GM12878 (cell line): ENCODE measurements at regions not wholly inside any gene's neighbourhood (a gene's known extent, or its start where the extent isn't known, plus 50 kb on each side); places are given as distances from the start of the nearest gene placed in this dataset.

Experiments used
- ATAC-seq: fragments of 200-7000 bp; cut with Tn5 transposase; 3 replicates; pipeline ENCODE4 v1.9.1; 2020; ENCODE audit warnings: mild to moderate bottlenecking, moderate library complexity
- BruUV-seq: library from RNA; stranded (reverse); fragments of 400-500 nt; replicated peaks from 2 replicates; lab custom pipeline; 2021; lab: Mats Ljungman, UMichigan
- CTCF ChIA-PET: fragments of 300-600 bp; sonication (Branson Sonifier 250); formaldehyde crosslinking; extraction: SDS; loops from one replicate; lab custom pipeline; 2021; ENCODE audit warnings: inconsistent platforms; lab: Yijun Ruan, JAX
- POLR2A ChIA-PET: fragments of 350-600 bp; formaldehyde crosslinking; extraction: SDS; loops from one replicate; lab custom pipeline; 2021; ENCODE audit warnings: inconsistent platforms; lab: Charles Lee
- RAD21 ChIA-PET: fragments of 300-600 bp; sonication (Branson Sonifier 250); formaldehyde crosslinking; loops from one replicate; lab custom pipeline; 2023; ENCODE audit warnings: antibody characterized with exemption; ENCODE audit not compliant: unreplicated experiment; lab: Charles Lee
- SMC1A ChIA-PET: fragments of 300-600 bp; sonication (Branson Sonifier 250); formaldehyde crosslinking; loops from one replicate; lab custom pipeline; 2023; ENCODE audit not compliant: unreplicated experiment, uncharacterized antibody; lab: Charles Lee
- DNase-seq: peaks from one replicate; pipeline ENCODE4 v3.0.0-alpha.2; 2011; ENCODE audit warnings: low read depth, low spot score
- FAIRE-seq: peaks from 3 replicates; lab custom pipeline; 2011; peaks lifted over from hg19 to GRCh38; lab: Jason Lieb, UNC
- H2AFZ ChIP-seq: 2 replicates; pipeline ENCODE4 v1.6.0; 2011; ENCODE audit warnings: low read depth, low read length, control low read depth; ENCODE audit not compliant: control insufficient read depth
- H3K27ac ChIP-seq: 2 replicates; pipeline ENCODE4 v1.5.1; 2011; ENCODE audit warnings: control low read depth; ENCODE audit not compliant: control insufficient read depth, insufficient read depth
- H3K27me3 ChIP-seq, 2 experiments: replicated peaks in 1 of 2; 2 replicates each; pipeline versions ENCODE4 v1.6.0 to v1.6.1; 2011; ENCODE audit warnings: low read length in 1 of 2; ENCODE audit not compliant: control insufficient read depth in 2 of 2, insufficient read depth in 2 of 2
- H3K36me3 ChIP-seq, 2 experiments: 2 replicates each; pipeline ENCODE4 v1.5.1; 2011; ENCODE audit warnings: low read length in 1 of 2; ENCODE audit not compliant: control insufficient read depth in 2 of 2, insufficient read depth in 2 of 2
- H3K4me1 ChIP-seq: 2 replicates; pipeline ENCODE4 v1.6.1; 2011; ENCODE audit warnings: mild to moderate bottlenecking, low read length, moderate library complexity, mixed read lengths; ENCODE audit not compliant: control insufficient read depth, insufficient read depth
- H3K4me2 ChIP-seq: 2 replicates; pipeline ENCODE4 v1.6.0; 2011; ENCODE audit warnings: control low read depth; ENCODE audit not compliant: control insufficient read depth, insufficient read depth
- H3K4me3 ChIP-seq: fragments of 200-600 bp; sonication (generic); 2 replicates; pipeline ENCODE4 v1.5.1; 2016
- H3K79me2 ChIP-seq: 2 replicates; pipeline ENCODE4 v1.6.0; 2011; ENCODE audit warnings: low read length; ENCODE audit not compliant: control insufficient read depth, insufficient read depth
- H3K9ac ChIP-seq: 2 replicates; pipeline ENCODE4 v1.8.0; 2011; ENCODE audit warnings: low read length, control low read depth, mixed read lengths; ENCODE audit not compliant: control insufficient read depth, insufficient read depth
- H3K9me3 ChIP-seq: replicated peaks from 3 replicates; pipeline ENCODE4 v1.5.1; 2011; ENCODE audit warnings: mild to moderate bottlenecking, low read length; ENCODE audit not compliant: control insufficient read depth, insufficient read depth
- H4K20me1 ChIP-seq: 2 replicates; pipeline ENCODE4 v1.6.0; 2011; ENCODE audit not compliant: control insufficient read depth, insufficient read depth
- ATF3 ChIP-seq: IDR thresholded peaks from 2 replicates; pipeline ENCODE4 v1.6.1; 2011; ENCODE audit warnings: low read depth, mild to moderate bottlenecking, low read length, moderate library complexity, borderline replicate concordance; ENCODE audit errors: extremely low read depth
- ETV6 ChIP-seq, 2 experiments: fragments of 450-650 bp in 1 of 2; IDR thresholded peaks in 1 of 2; conservative IDR thresholded peaks in 1 of 2; 2 replicates each; pipeline ENCODE4 v1.6.1; 2014; ENCODE audit warnings: antibody characterized with exemption in 1 of 2, borderline replicate concordance in 1 of 2, low read depth in 1 of 2, mild to moderate bottlenecking in 1 of 2, moderate library complexity in 1 of 2
- GATAD2B ChIP-seq: fragments of 450-650 bp; conservative IDR thresholded peaks from 2 replicates; pipeline ENCODE4 v1.6.1; 2017; ENCODE audit warnings: low read depth, mild to moderate bottlenecking, moderate library complexity
- MYB ChIP-seq: fragments of 150-350 bp; IDR thresholded peaks from 2 replicates; pipeline ENCODE4 v1.6.1; 2014; ENCODE audit warnings: mild to moderate bottlenecking, low read depth, low read length, borderline replicate concordance
- NFIC ChIP-seq: IDR thresholded peaks from 2 replicates; pipeline ENCODE4 v1.6.1; 2012; ENCODE audit warnings: low read depth, mild to moderate bottlenecking, inconsistent platforms, low read length, moderate library complexity
- RAD51 ChIP-seq: fragments of 450-650 bp; IDR thresholded peaks from 2 replicates; pipeline ENCODE4 v1.6.1; 2016; ENCODE audit warnings: moderate library complexity, mild to moderate bottlenecking, inconsistent platforms
- RUNX3 ChIP-seq: IDR thresholded peaks from 2 replicates; pipeline ENCODE4 v1.6.1; 2012; ENCODE audit warnings: low read length, inconsistent platforms
- SIN3A ChIP-seq: IDR thresholded peaks from 2 replicates; pipeline ENCODE4 v1.6.1; 2012; ENCODE audit warnings: low read depth, low read length, improper control_type of control experiment
- SMAD1 ChIP-seq: fragments of 450-650 bp; IDR thresholded peaks from 2 replicates; pipeline ENCODE4 v1.6.1; 2018; ENCODE audit warnings: mild to moderate bottlenecking, low read depth; ENCODE audit not compliant: partially characterized antibody
- STAT3 ChIP-seq: IDR thresholded peaks from 2 replicates; pipeline ENCODE4 v1.6.1; 2011; ENCODE audit warnings: low read depth, low read length, improper control_type of control experiment
- ZBED1 ChIP-seq: IDR thresholded peaks from 2 replicates; pipeline ENCODE4 v1.6.1; 2016; ENCODE audit warnings: borderline replicate concordance
- ZNF217 ChIP-seq: fragments of 450-650 bp; IDR thresholded peaks from 2 replicates; pipeline ENCODE4 v1.6.1; 2017; ENCODE audit warnings: antibody characterized with exemption, mild to moderate bottlenecking
- WGBS: methylation state at CpG from one replicate; pipeline ENCODE4 v1.1.6; 2016; ENCODE audit warnings: low lambda C conversion rate; ENCODE audit not compliant: insufficient replicate concordance, insufficient coverage; ENCODE audit errors: missing lambda C conversion rate; 5-methylcytosine and 5-hydroxymethylcytosine counted together
- in situ Hi-C: fragments of 300-500 bp; cut with MboI; formaldehyde crosslinking; loops from 9 replicates; pipeline ENCODE4 v1.14.3; 2018; ENCODE audit warnings: mixed read lengths
- intact Hi-C: fragments of 100-400 bp; cut with micrococcal nuclease; formaldehyde crosslinking; loops from one replicate; pipeline ENCODE4 v1.14.2; 2022; ENCODE audit not compliant: unreplicated experiment

GRCh38 chr1:68372487-68372886 lies 77.3 kb downstream of the RPE65 start:
- WGBS: 44% methylated on average over 5 of the region's 6 CpGs
- CTCF ChIA-PET: no interaction called here
- Histone ChIP-seq H3K4me3 (no peak overlapping the region), H3K27me3 (no peaks in the 10 kb centered on the region), H2AFZ (no peak overlapping the region), H3K4me1 (no peaks in the 10 kb centered on the region), H3K9me3 (no peaks in the 10 kb centered on the region), H3K36me3 (no peaks in the 10 kb centered on the region), H3K4me2 (no peak overlapping the region), H4K20me1 (no peaks in the 10 kb centered on the region), H3K79me2 (no peaks in the 10 kb centered on the region), H3K9ac (no peak overlapping the region), H3K27ac (no peak overlapping the region)
- POLR2A ChIA-PET: no interaction called here
- intact Hi-C loops: no loop called here
- DNase-seq: no peak
- in situ Hi-C loops: no loop called here
- FAIRE-seq: no peak
- ATAC-seq: no peak
- TF ChIP-seq RAD51: no peak
- no peak for TF ChIP-seq RUNX3
- TF ChIP-seq ATF3: no peak
- TF ChIP-seq ZNF217: no peak
- TF ChIP-seq GATAD2B: no peak
- TF ChIP-seq NFIC: no peak
- TF ChIP-seq STAT3: no peak
- no peak for TF ChIP-seq SIN3A
- no peak for TF ChIP-seq MYB
- TF ChIP-seq ETV6 (conservative IDR thresholded peaks at IDR 0.05 in 1 of 2, IDR thresholded peaks at IDR 0.05 in 1 of 2; ENCODE audit: borderline replicate concordance in 1 of 2, low read depth in 1 of 2): no peak
- TF ChIP-seq SMAD1: no peak
- TF ChIP-seq ZBED1: no peak
- BruUV-seq: no TSS peak
- RAD21 ChIA-PET: no interaction called here
- SMC1A ChIA-PET: no interaction called here
